KMS-11 (cell line): ENCODE measurements at regions not wholly inside any gene's neighbourhood (a gene's known extent, or its start where the extent isn't known, plus 50 kb on each side); places are given as distances from the start of the nearest gene placed in this dataset.

ENCODE experiments used
- H2AFZ ChIP-seq: fragments of 200-600 bp; sonication (generic); 2 replicates; pipeline ENCODE4 v1.6.1; 2016; ENCODE audit warnings: antibody characterized with exemption, mixed run types, low read depth
- H3K27ac ChIP-seq: fragments of 200-600 bp; sonication (generic); 2 replicates; pipeline ENCODE4 v1.6.1; 2016; ENCODE audit warnings: mild to moderate bottlenecking, mixed run types
- H3K27me3 ChIP-seq: fragments of 200-600 bp; sonication (generic); 2 replicates; pipeline ENCODE4 v1.6.1; 2017; ENCODE audit warnings: mild to moderate bottlenecking, low read depth, mixed run types, moderate library complexity; ENCODE audit not compliant: insufficient read depth
- H3K36me3 ChIP-seq: fragments of 200-600 bp; sonication (generic); 2 replicates; pipeline ENCODE4 v1.6.1; 2017; ENCODE audit warnings: mild to moderate bottlenecking, mixed run types; ENCODE audit not compliant: insufficient read depth
- H3K4me1 ChIP-seq: fragments of 200-600 bp; sonication (generic); 2 replicates; pipeline ENCODE4 v1.6.1; 2016; ENCODE audit warnings: mild to moderate bottlenecking, low read depth, mixed run types; ENCODE audit not compliant: poor library complexity, severe bottlenecking
- H3K4me2 ChIP-seq: fragments of 200-600 bp; sonication (generic); 2 replicates; pipeline ENCODE4 v1.7.0; 2016; ENCODE audit warnings: mild to moderate bottlenecking, mixed run types
- H3K4me3 ChIP-seq: fragments of 200-600 bp; sonication (generic); IDR thresholded peaks from 2 replicates; pipeline ENCODE4 v1.6.1; 2017; ENCODE audit warnings: low read depth, low read length, mixed read lengths; ENCODE audit not compliant: insufficient read depth
- H3K79me2 ChIP-seq: fragments of 200-600 bp; sonication (generic); 2 replicates; pipeline ENCODE4 v1.6.1; 2016; ENCODE audit warnings: low read depth, mixed run types; ENCODE audit not compliant: insufficient read depth
- H3K9ac ChIP-seq: fragments of 200-600 bp; sonication (generic); 2 replicates; pipeline ENCODE4 v1.6.1; 2016; ENCODE audit warnings: mild to moderate bottlenecking, mixed run types
- H4K20me1 ChIP-seq: fragments of 200-600 bp; sonication (generic); 2 replicates; pipeline ENCODE4 v1.6.1; 2016; ENCODE audit warnings: mild to moderate bottlenecking, mixed run types; ENCODE audit not compliant: insufficient read depth
- TF ChIP-seq, protein P1 (sequence below): fragments of 200-600 bp; sonication (generic); conservative IDR thresholded peaks from 2 replicates; pipeline ENCODE4 v1.6.1; 2017; ENCODE audit warnings: low read depth, mild to moderate bottlenecking, antibody characterized with exemption, low read length, moderate library complexity, mixed read lengths

DNA sequence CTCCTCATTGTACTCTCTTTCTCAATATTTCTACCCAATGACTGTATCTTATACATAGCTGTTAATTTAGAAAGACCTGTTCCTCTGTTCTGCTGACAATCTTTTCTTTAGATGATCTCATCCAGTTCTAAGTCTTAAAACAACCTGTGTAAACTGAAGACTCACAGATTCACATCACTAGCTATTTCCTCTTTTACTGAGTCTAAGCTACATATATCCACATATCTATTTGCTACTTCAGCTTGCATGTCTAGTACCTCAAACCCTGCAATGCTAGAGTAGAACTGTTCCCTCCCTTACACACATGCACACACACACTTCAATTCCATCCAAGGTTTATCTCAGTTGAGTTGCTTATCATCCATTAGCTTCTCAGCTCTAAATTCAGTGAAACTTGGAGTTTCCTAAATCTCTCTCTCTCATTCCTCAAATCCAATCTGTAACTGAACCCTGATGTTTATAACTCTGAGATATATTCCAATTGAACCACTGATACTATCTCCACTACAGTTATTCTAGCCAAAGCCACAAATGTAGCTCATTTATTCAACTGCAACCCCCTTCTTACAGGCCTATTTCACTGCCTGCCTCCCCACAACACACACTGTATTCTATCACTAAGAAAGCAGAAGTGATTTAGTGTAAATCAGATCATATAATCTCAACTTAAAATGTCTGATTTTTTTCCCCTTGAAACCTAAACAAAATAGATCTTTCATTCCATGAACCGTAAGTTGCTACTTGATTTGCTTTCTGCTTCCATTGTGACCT, 1036.8 kb upstream of the POT1 start:
- no peaks in the 10 kb centered on the region for H3K4me1 ChIP-seq
- H3K36me3 ChIP-seq = no peaks in the 10 kb centered on the region
- TF ChIP-seq, protein P1, sequence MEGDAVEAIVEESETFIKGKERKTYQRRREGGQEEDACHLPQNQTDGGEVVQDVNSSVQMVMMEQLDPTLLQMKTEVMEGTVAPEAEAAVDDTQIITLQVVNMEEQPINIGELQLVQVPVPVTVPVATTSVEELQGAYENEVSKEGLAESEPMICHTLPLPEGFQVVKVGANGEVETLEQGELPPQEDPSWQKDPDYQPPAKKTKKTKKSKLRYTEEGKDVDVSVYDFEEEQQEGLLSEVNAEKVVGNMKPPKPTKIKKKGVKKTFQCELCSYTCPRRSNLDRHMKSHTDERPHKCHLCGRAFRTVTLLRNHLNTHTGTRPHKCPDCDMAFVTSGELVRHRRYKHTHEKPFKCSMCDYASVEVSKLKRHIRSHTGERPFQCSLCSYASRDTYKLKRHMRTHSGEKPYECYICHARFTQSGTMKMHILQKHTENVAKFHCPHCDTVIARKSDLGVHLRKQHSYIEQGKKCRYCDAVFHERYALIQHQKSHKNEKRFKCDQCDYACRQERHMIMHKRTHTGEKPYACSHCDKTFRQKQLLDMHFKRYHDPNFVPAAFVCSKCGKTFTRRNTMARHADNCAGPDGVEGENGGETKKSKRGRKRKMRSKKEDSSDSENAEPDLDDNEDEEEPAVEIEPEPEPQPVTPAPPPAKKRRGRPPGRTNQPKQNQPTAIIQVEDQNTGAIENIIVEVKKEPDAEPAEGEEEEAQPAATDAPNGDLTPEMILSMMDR = no peak
- no peaks in the 10 kb centered on the region for H3K27me3 ChIP-seq
- no peaks in the 10 kb centered on the region for H3K79me2 ChIP-seq
- no peak overlapping the region for H3K4me2 ChIP-seq
- no peaks in the 10 kb centered on the region for H4K20me1 ChIP-seq
- H3K4me3 ChIP-seq = no peak overlapping the region
- no peak overlapping the region for H3K9ac ChIP-seq
- H2AFZ ChIP-seq = no peak overlapping the region
- no peak overlapping the region for H3K27ac ChIP-seq

DNA sequence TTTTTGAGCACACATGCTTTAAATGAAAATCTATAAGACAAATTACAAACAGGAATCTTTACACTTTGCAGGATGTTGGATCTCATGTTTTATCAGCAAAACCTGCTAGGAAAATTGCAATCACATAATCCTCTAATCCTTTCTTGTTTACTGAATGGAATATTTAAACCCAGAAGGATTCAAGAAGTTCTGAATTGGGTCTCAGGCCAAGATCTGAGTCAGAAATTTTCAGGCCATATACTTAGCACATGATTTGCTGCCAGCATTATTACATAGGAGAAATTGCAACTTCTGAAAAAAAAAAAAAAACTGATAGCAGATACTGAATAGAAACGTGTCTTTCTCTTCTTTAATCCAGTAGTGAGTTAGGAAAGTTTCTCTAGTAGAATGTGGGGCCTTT, 1005.3 kb upstream of the POT1 start:
- no peaks in the 10 kb centered on the region for H3K79me2 ChIP-seq
- H3K4me2 ChIP-seq = no peak overlapping the region
- H3K9ac ChIP-seq = no peak overlapping the region
- H2AFZ ChIP-seq = no peak overlapping the region
- no peaks in the 10 kb centered on the region for H4K20me1 ChIP-seq
- H3K27ac ChIP-seq = no peak overlapping the region
- TF ChIP-seq, protein P1 = no peak
- H3K4me3 ChIP-seq = no peak overlapping the region
- H3K36me3 ChIP-seq = no peaks in the 10 kb centered on the region
- no peaks in the 10 kb centered on the region for H3K27me3 ChIP-seq
- H3K4me1 ChIP-seq = no peaks in the 10 kb centered on the region

GRCh38 chr7:125934539-125934938, 1004.9 kb upstream of the POT1 start:
- no peaks in the 10 kb centered on the region for H4K20me1 ChIP-seq
- no peak overlapping the region for H3K27ac ChIP-seq
- H3K79me2 ChIP-seq = no peaks in the 10 kb centered on the region
- H3K36me3 ChIP-seq = no peaks in the 10 kb centered on the region
- TF ChIP-seq, protein P1 = no peak
- no peak overlapping the region for H3K9ac ChIP-seq
- H3K27me3 ChIP-seq = no peaks in the 10 kb centered on the region
- H2AFZ ChIP-seq = no peak overlapping the region
- no peak overlapping the region for H3K4me2 ChIP-seq
- no peak overlapping the region for H3K4me3 ChIP-seq
- H3K4me1 ChIP-seq = no peaks in the 10 kb centered on the region

- Histone ChIP-seq H3K9ac (no peak overlapping the region), H3K4me1 (no peaks in the 10 kb centered on the region), H2AFZ (no peak overlapping the region), H3K4me3 (no peak overlapping the region), H3K4me2 (no peak overlapping the region), H3K27me3 (no peaks in the 10 kb centered on the region), H4K20me1 (no peaks in the 10 kb centered on the region), H3K36me3 (no peaks in the 10 kb centered on the region), H3K27ac (no peak overlapping the region), H3K79me2 (no peaks in the 10 kb centered on the region)
- TF ChIP-seq, protein P1 = no peak
These were observed 1001.2 kb upstream of the POT1 start for GRCh38 chr7:125930848-125931247.
